K562 (cell line): ENCODE measurements at regions not wholly inside any gene's neighbourhood (a gene's known extent, or its start where the extent isn't known, plus 50 kb on each side); places are given as distances from the start of the nearest gene placed in this dataset.
A peak's percentile ranks its signal among the peaks of the same experiment; 100 is the strongest.

Source experiments
- FOXK1 ChIP-seq: sonication (generic); formaldehyde crosslinking; IDR thresholded peaks from 2 replicates; pipeline ENCODE4 v1.8.0; 2022; ENCODE audit warnings: missing genetic modification reagents, mild to moderate bottlenecking, borderline replicate concordance
- MGA ChIP-seq: fragments of 450-650 bp; IDR thresholded peaks from 2 replicates; pipeline ENCODE4 v1.6.1; 2016; ENCODE audit warnings: mild to moderate bottlenecking, moderate library complexity
- NFIC ChIP-seq: fragments of 450-650 bp; IDR thresholded peaks from 2 replicates; pipeline ENCODE4 v1.6.1; 2017; ENCODE audit warnings: mild to moderate bottlenecking, inconsistent platforms
- REST ChIP-seq, 2 experiments: fragments of 450-650 bp; formaldehyde crosslinking in 1 of 2; IDR thresholded peaks; 2 replicates each; pipeline versions ENCODE4 v1.4.0 to v1.6.1; 2014 to 2020; ENCODE audit warnings: mild to moderate bottlenecking in 2 of 2, borderline replicate concordance in 1 of 2, low read depth in 1 of 2

DNA sequence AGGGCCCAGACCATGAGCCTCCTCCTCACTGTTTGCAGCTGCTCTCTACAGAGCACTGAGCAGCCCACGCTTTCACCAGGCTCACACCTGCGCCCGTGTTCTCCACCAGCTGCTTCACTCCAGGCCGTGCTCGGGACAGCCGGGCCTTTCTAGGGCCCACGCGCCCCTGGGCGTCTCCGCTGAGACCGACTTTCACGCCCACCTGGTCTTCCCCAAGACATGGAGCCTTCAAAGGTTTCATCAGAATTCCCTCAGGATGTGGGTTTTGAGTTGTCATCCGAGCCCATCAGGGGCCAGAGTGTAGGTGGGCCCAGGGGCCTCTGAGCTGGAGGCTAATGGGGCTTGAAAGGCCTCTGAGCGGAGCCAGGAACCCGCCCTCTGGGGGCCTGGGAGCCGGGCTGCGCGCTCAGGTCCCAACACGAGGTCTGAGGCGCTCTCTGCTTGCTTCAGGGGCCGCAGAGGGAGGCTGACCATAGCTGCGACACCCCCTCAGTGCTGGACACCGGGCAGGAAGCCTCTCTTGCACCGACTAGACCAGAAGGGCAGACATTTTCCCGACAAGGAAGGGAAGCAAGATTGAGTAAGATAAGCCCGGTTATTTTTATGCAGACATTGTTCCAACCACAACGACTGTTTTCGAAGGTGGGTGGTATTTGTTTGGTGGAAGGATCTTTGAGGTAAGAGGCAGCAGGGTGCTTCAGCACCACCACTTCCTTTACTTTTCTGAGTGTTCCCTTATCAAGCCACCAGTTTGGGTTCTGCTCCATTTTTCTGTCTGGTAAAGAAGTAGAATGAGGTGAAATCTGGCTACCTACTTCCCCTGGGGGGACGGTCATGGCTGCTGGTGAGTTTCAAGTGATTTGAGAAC lies 125.0 kb upstream of the FUT8 start (continued):
- TF ChIP-seq FOXK1 (CRISPR knock-in tag) (no peak), MGA (peak; percentile 39; the same call in 1 of the 2 replicates), NFIC (no peak), REST (IDR thresholded peaks at IDR 0.05; ENCODE audit: borderline replicate concordance) (no peak), REST (CRISPR knock-in tag; IDR thresholded peaks at IDR 0.05; ENCODE audit: low read depth) (no peak)
